ENCODE measurements at regions not wholly inside any gene's neighbourhood (a gene's known extent, or its start where the extent isn't known, plus 50 kb on each side); places are given as distances from the start of the nearest gene placed in this dataset.

DNA sequence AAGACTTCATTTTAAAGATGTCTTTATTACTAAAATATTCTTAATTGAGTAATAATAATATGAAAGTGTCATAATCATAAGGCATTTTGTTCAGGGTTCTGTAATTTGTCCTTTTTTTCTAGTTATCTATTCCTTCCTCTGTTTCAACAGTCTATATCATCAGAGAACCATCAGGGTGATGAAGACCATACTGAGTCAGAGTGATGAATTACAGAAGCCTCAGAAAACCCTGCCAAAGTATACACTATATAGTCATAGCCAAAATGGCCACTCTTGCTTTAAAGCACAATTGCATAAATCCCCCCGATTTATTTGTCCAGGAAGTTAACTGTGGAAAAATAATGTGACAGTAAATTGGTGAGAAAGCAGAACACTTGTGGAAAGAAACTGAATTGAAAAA is 735.0 kb downstream of the EPHA7 start:
- H3K27me3 ChIP-seq (ENCODE audit: control insufficient read depth in 4 of 4, insufficient read depth in 4 of 4, low read length in 3 of 4) = no peaks in the 10 kb centered on the region
- WGBS = 49% methylated on average over 1 of the region's 1 CpG
- H3K9ac ChIP-seq (ENCODE audit: low read depth in 1 of 2, low read length in 2 of 2) = no peak overlapping the region
- no peaks in the 10 kb centered on the region for H3K36me3 ChIP-seq (ENCODE audit: control insufficient read depth in 4 of 4, insufficient read depth in 3 of 4, low read depth in 1 of 4, low read length in 3 of 4)
- no peak for TF ChIP-seq RAD21 (IDR thresholded peaks at IDR 0.05)
- TF ChIP-seq, protein P1, sequence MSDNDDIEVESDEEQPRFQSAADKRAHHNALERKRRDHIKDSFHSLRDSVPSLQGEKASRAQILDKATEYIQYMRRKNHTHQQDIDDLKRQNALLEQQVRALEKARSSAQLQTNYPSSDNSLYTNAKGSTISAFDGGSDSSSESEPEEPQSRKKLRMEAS (IDR thresholded peaks at IDR 0.05) = no peak
- TF ChIP-seq, protein P2, sequence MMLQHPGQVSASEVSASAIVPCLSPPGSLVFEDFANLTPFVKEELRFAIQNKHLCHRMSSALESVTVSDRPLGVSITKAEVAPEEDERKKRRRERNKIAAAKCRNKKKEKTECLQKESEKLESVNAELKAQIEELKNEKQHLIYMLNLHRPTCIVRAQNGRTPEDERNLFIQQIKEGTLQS (IDR thresholded peaks at IDR 0.05) = no peak
- no peak for TF ChIP-seq RXRA (IDR thresholded peaks at IDR 0.05)
- TF ChIP-seq NR2F2 (IDR thresholded peaks at IDR 0.05) = no peak
- no peak for TF ChIP-seq SP1 (IDR thresholded peaks at IDR 0.05)
- no peak for TF ChIP-seq FOXA2 (IDR thresholded peaks at IDR 0.05)
- TF ChIP-seq FOXA1 (IDR thresholded peaks at IDR 0.05) = no peak
- no peak for TF ChIP-seq EGR1 (IDR thresholded peaks at IDR 0.05; ENCODE audit: low read depth in 2 of 2)
- TF ChIP-seq HNF4A (conservative IDR thresholded peaks at IDR 0.05) = no peak
- TF ChIP-seq, protein P3, sequence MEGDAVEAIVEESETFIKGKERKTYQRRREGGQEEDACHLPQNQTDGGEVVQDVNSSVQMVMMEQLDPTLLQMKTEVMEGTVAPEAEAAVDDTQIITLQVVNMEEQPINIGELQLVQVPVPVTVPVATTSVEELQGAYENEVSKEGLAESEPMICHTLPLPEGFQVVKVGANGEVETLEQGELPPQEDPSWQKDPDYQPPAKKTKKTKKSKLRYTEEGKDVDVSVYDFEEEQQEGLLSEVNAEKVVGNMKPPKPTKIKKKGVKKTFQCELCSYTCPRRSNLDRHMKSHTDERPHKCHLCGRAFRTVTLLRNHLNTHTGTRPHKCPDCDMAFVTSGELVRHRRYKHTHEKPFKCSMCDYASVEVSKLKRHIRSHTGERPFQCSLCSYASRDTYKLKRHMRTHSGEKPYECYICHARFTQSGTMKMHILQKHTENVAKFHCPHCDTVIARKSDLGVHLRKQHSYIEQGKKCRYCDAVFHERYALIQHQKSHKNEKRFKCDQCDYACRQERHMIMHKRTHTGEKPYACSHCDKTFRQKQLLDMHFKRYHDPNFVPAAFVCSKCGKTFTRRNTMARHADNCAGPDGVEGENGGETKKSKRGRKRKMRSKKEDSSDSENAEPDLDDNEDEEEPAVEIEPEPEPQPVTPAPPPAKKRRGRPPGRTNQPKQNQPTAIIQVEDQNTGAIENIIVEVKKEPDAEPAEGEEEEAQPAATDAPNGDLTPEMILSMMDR (IDR thresholded peaks at IDR 0.05; ENCODE audit: low read depth, low read length, missing input control) = no peak
- TF ChIP-seq ZBTB33 (IDR thresholded peaks at IDR 0.05) = no peak
- no peak for TF ChIP-seq GABPA (IDR thresholded peaks at IDR 0.05 in 1 of 2, conservative IDR thresholded peaks at IDR 0.05 in 1 of 2)
- TF ChIP-seq HNF4G (IDR thresholded peaks at IDR 0.05) = no peak
- no peak for TF ChIP-seq JUND (IDR thresholded peaks at IDR 0.05)
- no peak for TF ChIP-seq YY1 (IDR thresholded peaks at IDR 0.05)
- no peaks in the 10 kb centered on the region for H3K4me1 ChIP-seq (ENCODE audit: control insufficient read depth in 4 of 4, insufficient read depth in 4 of 4, low read length in 3 of 4)
- DNase-seq (ENCODE audit: low spot score) = no peak
- H3K4me3 ChIP-seq (ENCODE audit: low read depth in 1 of 3, low read length in 3 of 3) = no peak overlapping the region
- H3K27ac ChIP-seq (ENCODE audit: low read depth in 1 of 2, low read length in 2 of 2) = no peak overlapping the region
- H3K9me3 ChIP-seq (ENCODE audit: control insufficient read depth in 4 of 4, low read length in 3 of 4) = no peaks in the 10 kb centered on the region

GRCh38 chr6:92683748-92684147 is 735.6 kb downstream of the EPHA7 start:
- TF ChIP-seq FOXA1 (IDR thresholded peaks at IDR 0.05) (no peak), JUND (IDR thresholded peaks at IDR 0.05) (no peak), YY1 (IDR thresholded peaks at IDR 0.05) (no peak), HNF4G (IDR thresholded peaks at IDR 0.05) (no peak), NR2F2 (IDR thresholded peaks at IDR 0.05) (no peak), EGR1 (IDR thresholded peaks at IDR 0.05; ENCODE audit: low read depth in 2 of 2) (no peak), RAD21 (IDR thresholded peaks at IDR 0.05) (no peak), ZBTB33 (IDR thresholded peaks at IDR 0.05) (no peak), SP1 (IDR thresholded peaks at IDR 0.05) (no peak), GABPA (IDR thresholded peaks at IDR 0.05 in 1 of 2, conservative IDR thresholded peaks at IDR 0.05 in 1 of 2) (no peak), HNF4A (conservative IDR thresholded peaks at IDR 0.05) (no peak), RXRA (IDR thresholded peaks at IDR 0.05) (no peak)
- TF ChIP-seq, protein P3 (IDR thresholded peaks at IDR 0.05; ENCODE audit: low read depth, low read length, missing input control) = no peak
- TF ChIP-seq, protein P2 (IDR thresholded peaks at IDR 0.05) = no peak
- Histone ChIP-seq H3K36me3 (ENCODE audit: control insufficient read depth in 4 of 4, insufficient read depth in 3 of 4, low read depth in 1 of 4, low read length in 3 of 4) (no peaks in the 10 kb centered on the region), H3K9ac (ENCODE audit: low read depth in 1 of 2, low read length in 2 of 2) (no peak overlapping the region), H3K4me3 (ENCODE audit: low read depth in 1 of 3, low read length in 3 of 3) (no peak overlapping the region), H3K9me3 (ENCODE audit: control insufficient read depth in 4 of 4, low read length in 3 of 4) (no peaks in the 10 kb centered on the region), H3K27me3 (ENCODE audit: control insufficient read depth in 4 of 4, insufficient read depth in 4 of 4, low read length in 3 of 4) (no peaks in the 10 kb centered on the region), H3K27ac (ENCODE audit: low read depth in 1 of 2, low read length in 2 of 2) (no peak overlapping the region), H3K4me1 (ENCODE audit: control insufficient read depth in 4 of 4, insufficient read depth in 4 of 4, low read length in 3 of 4) (no peaks in the 10 kb centered on the region)
- 67% methylated on average over 2 of the region's 2 CpGs for WGBS
- no peak for DNase-seq (ENCODE audit: low spot score)

Measured in liver (tissue), 8 donors.